NCI-H748 treated with DMSO at 0.1 percent for 48 hours (cell line): ENCODE measurements at regions not wholly inside any gene's neighbourhood (a gene's known extent, or its start where the extent isn't known, plus 50 kb on each side); places are given as distances from the start of the nearest gene placed in this dataset.

Source experiments
- DNase-seq: peaks from one replicate; lab custom pipeline; 2025; lab: John Stamatoyannopoulos, UW

- no peak for DNase-seq
These were observed 1113.0 kb downstream of the BCL11A start for GRCh38 chr2:59440491-59440890.

GRCh38 chr2:59435635-59436034 lies 1117.8 kb downstream of the BCL11A start:
- DNase-seq, result no peak

GRCh38 chr2:59428940-59429339 lies 1124.5 kb downstream of the BCL11A start:
- no peak for DNase-seq

- DNase-seq, result no peak
These were observed 1125.5 kb downstream of the BCL11A start for GRCh38 chr2:59427980-59428379.

- DNase-seq, result no peak
These were observed 1128.2 kb downstream of the BCL11A start for GRCh38 chr2:59425247-59425646.

- peak; percentile 43 for DNase-seq
These were observed 1139.5 kb downstream of the BCL11A start for GRCh38 chr2:59413751-59414570.

- DNase-seq, result no peak
These were observed 1154.3 kb downstream of the BCL11A start for GRCh38 chr2:59399126-59399525.

GRCh38 chr2:59398081-59398480 lies 1155.4 kb downstream of the BCL11A start:
- no peak for DNase-seq

GRCh38 chr2:59395119-59395518 lies 1154.0 kb upstream of the FANCL start:
- DNase-seq, result no peak

GRCh38 chr2:59391896-59392295 lies 1150.8 kb upstream of the FANCL start:
- DNase-seq, result no peak

GRCh38 chr2:59390581-59390980 lies 1149.5 kb upstream of the FANCL start:
- no peak for DNase-seq

- no peak for DNase-seq
These were observed 1148.1 kb upstream of the FANCL start for GRCh38 chr2:59389240-59389639.

GRCh38 chr2:59385971-59386370 lies 1144.8 kb upstream of the FANCL start:
- no peak for DNase-seq

- peak; percentile 90 for DNase-seq
These were observed 1142.3 kb upstream of the FANCL start for GRCh38 chr2:59383473-59383872.

- DNase-seq, result no peak
These were observed 1137.0 kb upstream of the FANCL start for GRCh38 chr2:59378127-59378526.

GRCh38 chr2:59366288-59366687 lies 1125.2 kb upstream of the FANCL start:
- no peak for DNase-seq

GRCh38 chr2:59354498-59354897 lies 1113.4 kb upstream of the FANCL start:
- DNase-seq, result no peak

GRCh38 chr2:59353306-59353921 lies 1112.3 kb upstream of the FANCL start:
- DNase-seq, result no peak

GRCh38 chr2:59342166-59342565 lies 1101.0 kb upstream of the FANCL start:
- no peak for DNase-seq

- no peak for DNase-seq
These were observed 1098.7 kb upstream of the FANCL start for GRCh38 chr2:59339837-59340207.

GRCh38 chr2:59339121-59339836 lies 1098.2 kb upstream of the FANCL start:
- no peak for DNase-seq

- no peak for DNase-seq
These were observed 1091.9 kb upstream of the FANCL start for GRCh38 chr2:59333007-59333406.
